ENCODE measurements at regions not wholly inside any gene's neighbourhood (a gene's known extent, or its start where the extent isn't known, plus 50 kb on each side); places are given as distances from the start of the nearest gene placed in this dataset.

DNA sequence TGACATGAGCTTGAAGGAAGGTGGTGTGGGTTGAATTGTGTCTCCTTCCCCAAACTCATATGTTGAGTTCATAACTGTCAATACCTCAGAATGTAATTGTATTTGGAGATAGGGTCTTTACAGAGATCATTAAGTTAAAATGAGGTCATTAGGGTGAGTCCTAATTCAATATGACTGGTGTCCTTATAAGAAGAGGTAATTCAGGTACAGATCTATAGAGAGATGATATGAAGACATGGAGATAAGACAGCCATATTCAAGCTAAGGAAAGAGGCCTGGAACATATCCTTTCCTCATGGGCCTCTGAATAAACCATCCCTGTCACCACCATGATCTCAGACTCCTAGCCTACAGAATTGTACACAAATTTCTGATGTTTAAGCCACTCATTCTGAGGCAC, 514.7 kb upstream of the MGAT4C start:
- Histone ChIP-seq H3K27ac (ENCODE audit: low read depth in 1 of 2, low read length in 2 of 2) (no peak overlapping the region), H3K27me3 (ENCODE audit: control insufficient read depth in 2 of 2, insufficient read depth in 2 of 2, low read length in 2 of 2) (no peaks in the 10 kb centered on the region), H3K79me2 (ENCODE audit: insufficient read depth, low read length) (no peaks in the 10 kb centered on the region), H3K36me3 (replicated peaks in 1 of 2; ENCODE audit: control insufficient read depth in 1 of 2, insufficient read depth in 2 of 2, low read length in 2 of 2) (no peaks in the 10 kb centered on the region), H3K4me1 (ENCODE audit: control insufficient read depth in 1 of 2, insufficient read depth in 2 of 2, low read length in 2 of 2) (no peaks in the 10 kb centered on the region), H4K20me1 (ENCODE audit: insufficient read depth, low read length) (no peaks in the 10 kb centered on the region), H3K4me3 (replicated peaks in 1 of 3; ENCODE audit: low read depth in 2 of 3, low read length in 3 of 3) (no peak overlapping the region), H3K9ac (ENCODE audit: insufficient read depth, low read length, poor library complexity, severe bottlenecking) (no peak overlapping the region), H3K9me3 (replicated peaks in 1 of 2; ENCODE audit: control insufficient read depth in 1 of 2, insufficient read depth in 1 of 2, low read length in 2 of 2) (no peaks in the 10 kb centered on the region), H3K4me2 (replicated peaks; ENCODE audit: extremely low read depth, low read length, poor library complexity, severe bottlenecking) (no peak overlapping the region), H2AFZ (ENCODE audit: insufficient read depth, low read depth, low read length, poor library complexity, severe bottlenecking) (no peak overlapping the region)
- TF ChIP-seq, protein P1, sequence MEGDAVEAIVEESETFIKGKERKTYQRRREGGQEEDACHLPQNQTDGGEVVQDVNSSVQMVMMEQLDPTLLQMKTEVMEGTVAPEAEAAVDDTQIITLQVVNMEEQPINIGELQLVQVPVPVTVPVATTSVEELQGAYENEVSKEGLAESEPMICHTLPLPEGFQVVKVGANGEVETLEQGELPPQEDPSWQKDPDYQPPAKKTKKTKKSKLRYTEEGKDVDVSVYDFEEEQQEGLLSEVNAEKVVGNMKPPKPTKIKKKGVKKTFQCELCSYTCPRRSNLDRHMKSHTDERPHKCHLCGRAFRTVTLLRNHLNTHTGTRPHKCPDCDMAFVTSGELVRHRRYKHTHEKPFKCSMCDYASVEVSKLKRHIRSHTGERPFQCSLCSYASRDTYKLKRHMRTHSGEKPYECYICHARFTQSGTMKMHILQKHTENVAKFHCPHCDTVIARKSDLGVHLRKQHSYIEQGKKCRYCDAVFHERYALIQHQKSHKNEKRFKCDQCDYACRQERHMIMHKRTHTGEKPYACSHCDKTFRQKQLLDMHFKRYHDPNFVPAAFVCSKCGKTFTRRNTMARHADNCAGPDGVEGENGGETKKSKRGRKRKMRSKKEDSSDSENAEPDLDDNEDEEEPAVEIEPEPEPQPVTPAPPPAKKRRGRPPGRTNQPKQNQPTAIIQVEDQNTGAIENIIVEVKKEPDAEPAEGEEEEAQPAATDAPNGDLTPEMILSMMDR (IDR thresholded peaks at IDR 0.05): no peak
- intact Hi-C loops (cut with micrococcal nuclease): no loop called here
- Mint-ChIP-seq H3K36me3 (no peaks in the 10 kb centered on the region), H3K27ac (no peak overlapping the region), H3K27me3 (ENCODE audit: low read depth in 3 of 3) (no peaks in the 10 kb centered on the region), H3K4me3 (no peak overlapping the region), H3K4me1 (no peaks in the 10 kb centered on the region), H3K9me3 (peaks cover 0 to 8% (median 2%) of the 10 kb centered on the region in 7 donors)
- no peak for DNase-seq

- H2AFZ ChIP-seq (ENCODE audit: insufficient read depth, low read depth, low read length, poor library complexity, severe bottlenecking): no peak overlapping the region
- H3K4me1 Mint-ChIP-seq: no peaks in the 10 kb centered on the region
- H3K27ac Mint-ChIP-seq: no peak overlapping the region
- H3K4me3 ChIP-seq (replicated peaks in 1 of 3; ENCODE audit: low read depth in 2 of 3, low read length in 3 of 3): no peak overlapping the region
- no peaks in the 10 kb centered on the region for H3K4me1 ChIP-seq (ENCODE audit: control insufficient read depth in 1 of 2, insufficient read depth in 2 of 2, low read length in 2 of 2)
- intact Hi-C loops (cut with micrococcal nuclease): no loop called here
- no peaks in the 10 kb centered on the region for H3K9me3 Mint-ChIP-seq
- no peaks in the 10 kb centered on the region for H3K36me3 Mint-ChIP-seq
- no peaks in the 10 kb centered on the region for H3K79me2 ChIP-seq (ENCODE audit: insufficient read depth, low read length)
- H3K4me3 Mint-ChIP-seq: no peak overlapping the region
- H4K20me1 ChIP-seq (ENCODE audit: insufficient read depth, low read length): no peaks in the 10 kb centered on the region
- H3K4me2 ChIP-seq (replicated peaks; ENCODE audit: extremely low read depth, low read length, poor library complexity, severe bottlenecking): no peak overlapping the region
- H3K9ac ChIP-seq (ENCODE audit: insufficient read depth, low read length, poor library complexity, severe bottlenecking): no peak overlapping the region
- H3K27ac ChIP-seq (ENCODE audit: low read depth in 1 of 2, low read length in 2 of 2): no peak overlapping the region
- TF ChIP-seq, protein P1 (IDR thresholded peaks at IDR 0.05): no peak
- no CpG with 5 or more reads among the region's 2 CpGs for WGBS (ENCODE audit: insufficient coverage)
- H3K9me3 ChIP-seq (replicated peaks in 1 of 2; ENCODE audit: control insufficient read depth in 1 of 2, insufficient read depth in 1 of 2, low read length in 2 of 2): no peaks in the 10 kb centered on the region
- no peak for DNase-seq
- H3K27me3 Mint-ChIP-seq (ENCODE audit: low read depth in 3 of 3): no peaks in the 10 kb centered on the region
- H3K36me3 ChIP-seq (replicated peaks in 1 of 2; ENCODE audit: control insufficient read depth in 1 of 2, insufficient read depth in 2 of 2, low read length in 2 of 2): no peaks in the 10 kb centered on the region
- H3K27me3 ChIP-seq (ENCODE audit: control insufficient read depth in 2 of 2, insufficient read depth in 2 of 2, low read length in 2 of 2): no peaks in the 10 kb centered on the region
These were observed 492.7 kb upstream of the MGAT4C start for GRCh38 chr12:86748894-86749293.

Data from CD14-positive monocyte (primary cell).